ENCODE measurements at regions not wholly inside any gene's neighbourhood (a gene's known extent, or its start where the extent isn't known, plus 50 kb on each side); places are given as distances from the start of the nearest gene placed in this dataset.

- Histone ChIP-seq H3K4me3 (ENCODE audit: insufficient read length, low read depth) (no peak overlapping the region), H3K9me3 (ENCODE audit: insufficient read depth, low read length) (no peaks in the 10 kb centered on the region), H3K4me1 (ENCODE audit: insufficient read depth, insufficient read length) (no peaks in the 10 kb centered on the region), H3K9ac (ENCODE audit: insufficient read length, low read depth) (no peak overlapping the region), H3K27me3 (ENCODE audit: insufficient read depth, insufficient read length) (no peaks in the 10 kb centered on the region), H3K36me3 (ENCODE audit: insufficient read depth, insufficient read length, low read length) (no peaks in the 10 kb centered on the region)
- no peak for TF ChIP-seq YY1 (IDR thresholded peaks at IDR 0.05; ENCODE audit: insufficient read depth, insufficient read length)
- TF ChIP-seq SUZ12 (IDR thresholded peaks at IDR 0.05; ENCODE audit: extremely low read depth, insufficient read depth, insufficient read length) = no peak
- TF ChIP-seq ZNF274 (IDR thresholded peaks at IDR 0.05; ENCODE audit: low read depth, low read length) = no peak
- DNase-seq (ENCODE audit: low read depth, low spot score) = no peak
These were observed 1111.4 kb downstream of the CDH18 start for GRCh38 chr5:18876565-18876964.

- no peaks in the 10 kb centered on the region for H3K36me3 ChIP-seq (ENCODE audit: insufficient read depth, insufficient read length, low read length)
- no peak overlapping the region for H3K4me3 ChIP-seq (ENCODE audit: insufficient read length, low read depth)
- H3K9ac ChIP-seq (ENCODE audit: insufficient read length, low read depth) = no peak overlapping the region
- TF ChIP-seq ZNF274 (IDR thresholded peaks at IDR 0.05; ENCODE audit: low read depth, low read length) (no peak), SUZ12 (IDR thresholded peaks at IDR 0.05; ENCODE audit: extremely low read depth, insufficient read depth, insufficient read length) (no peak)
- no peaks in the 10 kb centered on the region for H3K27me3 ChIP-seq (ENCODE audit: insufficient read depth, insufficient read length)
- no peaks in the 10 kb centered on the region for H3K9me3 ChIP-seq (ENCODE audit: insufficient read depth, low read length)
- no peak for DNase-seq (ENCODE audit: low read depth, low spot score)
- no peaks in the 10 kb centered on the region for H3K4me1 ChIP-seq (ENCODE audit: insufficient read depth, insufficient read length)
These were observed 1106.4 kb downstream of the CDH18 start for GRCh38 chr5:18881615-18882014.

DNA sequence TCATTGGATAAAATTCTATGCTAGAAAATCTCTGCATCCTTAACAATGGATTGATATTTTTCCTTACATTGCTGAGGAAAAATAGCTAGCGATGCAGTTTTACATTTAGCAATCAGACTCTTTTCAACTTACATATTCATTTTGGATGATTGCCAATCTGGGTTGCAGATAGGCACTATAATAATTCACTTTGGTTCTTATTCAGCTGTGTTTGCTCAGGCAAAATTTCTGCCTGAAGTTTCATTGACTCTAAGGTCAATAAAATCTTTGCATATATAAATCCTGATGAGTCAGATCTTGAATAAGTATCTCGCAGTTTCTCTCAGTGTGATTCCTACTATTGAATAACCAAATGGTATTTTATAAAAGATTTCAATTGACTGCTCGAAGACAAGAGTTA, 1105.8 kb downstream of the CDH18 start:
- Histone ChIP-seq H3K9me3 (ENCODE audit: insufficient read depth, low read length) (no peaks in the 10 kb centered on the region), H3K36me3 (ENCODE audit: insufficient read depth, insufficient read length, low read length) (no peaks in the 10 kb centered on the region), H3K27me3 (ENCODE audit: insufficient read depth, insufficient read length) (no peaks in the 10 kb centered on the region), H3K9ac (ENCODE audit: insufficient read length, low read depth) (no peak overlapping the region), H3K4me3 (ENCODE audit: insufficient read length, low read depth) (no peak overlapping the region), H3K4me1 (ENCODE audit: insufficient read depth, insufficient read length) (no peaks in the 10 kb centered on the region)
- no peak for TF ChIP-seq ZNF274 (IDR thresholded peaks at IDR 0.05; ENCODE audit: low read depth, low read length)
- no peak for TF ChIP-seq SUZ12 (IDR thresholded peaks at IDR 0.05; ENCODE audit: extremely low read depth, insufficient read depth, insufficient read length)
- TF ChIP-seq YY1 (IDR thresholded peaks at IDR 0.05; ENCODE audit: insufficient read depth, insufficient read length) = no peak
- DNase-seq (ENCODE audit: low read depth, low spot score) = no peak

DNA sequence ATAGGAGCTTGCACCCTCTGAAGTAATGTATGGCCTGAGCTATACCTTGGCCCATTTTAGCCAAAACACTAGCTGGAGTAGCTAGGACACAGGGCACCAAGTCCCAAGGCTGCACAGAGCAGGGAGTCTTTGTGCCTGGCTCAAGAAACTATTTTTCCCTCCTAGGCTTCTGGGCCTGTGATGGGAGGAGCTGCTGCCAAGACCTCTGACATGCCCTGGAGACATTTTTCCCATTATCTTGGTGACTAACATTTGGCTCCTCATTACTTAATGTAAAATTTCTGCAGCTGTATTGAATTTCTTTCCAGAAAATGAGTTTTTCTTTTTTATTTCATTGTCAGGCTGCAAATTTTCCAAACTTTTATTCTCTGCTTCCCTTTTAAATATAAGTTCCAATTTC, 1099.2 kb downstream of the CDH18 start:
- Histone ChIP-seq H3K9ac (ENCODE audit: insufficient read length, low read depth) (no peak overlapping the region), H3K36me3 (ENCODE audit: insufficient read depth, insufficient read length, low read length) (no peaks in the 10 kb centered on the region), H3K9me3 (ENCODE audit: insufficient read depth, low read length) (no peaks in the 10 kb centered on the region), H3K4me1 (ENCODE audit: insufficient read depth, insufficient read length) (no peaks in the 10 kb centered on the region), H3K27me3 (ENCODE audit: insufficient read depth, insufficient read length) (no peaks in the 10 kb centered on the region), H3K4me3 (ENCODE audit: insufficient read length, low read depth) (no peak overlapping the region)
- DNase-seq (ENCODE audit: low read depth, low spot score) = no peak
- TF ChIP-seq SUZ12 (IDR thresholded peaks at IDR 0.05; ENCODE audit: extremely low read depth, insufficient read depth, insufficient read length) (no peak), YY1 (IDR thresholded peaks at IDR 0.05; ENCODE audit: insufficient read depth, insufficient read length) (no peak), ZNF274 (IDR thresholded peaks at IDR 0.05; ENCODE audit: low read depth, low read length) (no peak)

DNA sequence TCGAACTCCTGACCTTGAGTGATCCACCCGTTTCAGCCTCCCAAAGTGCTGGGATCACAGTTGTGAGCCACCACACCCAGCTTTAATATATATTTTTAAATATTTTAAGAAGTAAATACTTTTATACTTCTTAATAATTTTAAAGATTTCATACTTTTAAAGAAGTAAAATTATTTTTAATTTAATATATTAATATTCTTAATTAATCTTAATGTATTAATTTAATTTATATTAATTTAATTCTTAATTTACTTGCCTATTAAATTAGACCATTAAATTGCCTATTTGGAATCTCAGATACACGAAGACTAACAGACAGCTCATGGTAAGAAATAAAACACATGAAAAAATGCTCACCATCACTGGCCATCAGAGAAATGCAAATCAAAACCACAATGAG, 1087.4 kb downstream of the CDH18 start:
- Histone ChIP-seq H3K9ac (ENCODE audit: insufficient read length, low read depth) (no peak overlapping the region), H3K4me3 (ENCODE audit: insufficient read length, low read depth) (no peak overlapping the region), H3K27me3 (ENCODE audit: insufficient read depth, insufficient read length) (no peaks in the 10 kb centered on the region), H3K36me3 (ENCODE audit: insufficient read depth, insufficient read length, low read length) (no peaks in the 10 kb centered on the region), H3K4me1 (ENCODE audit: insufficient read depth, insufficient read length) (no peaks in the 10 kb centered on the region), H3K9me3 (ENCODE audit: insufficient read depth, low read length) (no peaks in the 10 kb centered on the region)
- DNase-seq (ENCODE audit: low read depth, low spot score) = no peak
- TF ChIP-seq ZNF274 (IDR thresholded peaks at IDR 0.05; ENCODE audit: low read depth, low read length) = no peak
- no peak for TF ChIP-seq YY1 (IDR thresholded peaks at IDR 0.05; ENCODE audit: insufficient read depth, insufficient read length)
- no peak for TF ChIP-seq SUZ12 (IDR thresholded peaks at IDR 0.05; ENCODE audit: extremely low read depth, insufficient read depth, insufficient read length)

- Histone ChIP-seq H3K9ac (ENCODE audit: insufficient read length, low read depth) (no peak overlapping the region), H3K4me1 (ENCODE audit: insufficient read depth, insufficient read length) (no peaks in the 10 kb centered on the region), H3K4me3 (ENCODE audit: insufficient read length, low read depth) (no peak overlapping the region), H3K9me3 (ENCODE audit: insufficient read depth, low read length) (no peaks in the 10 kb centered on the region), H3K27me3 (ENCODE audit: insufficient read depth, insufficient read length) (no peaks in the 10 kb centered on the region), H3K36me3 (ENCODE audit: insufficient read depth, insufficient read length, low read length) (no peaks in the 10 kb centered on the region)
- no peak for TF ChIP-seq ZNF274 (IDR thresholded peaks at IDR 0.05; ENCODE audit: low read depth, low read length)
- no peak for TF ChIP-seq YY1 (IDR thresholded peaks at IDR 0.05; ENCODE audit: insufficient read depth, insufficient read length)
- TF ChIP-seq SUZ12 (IDR thresholded peaks at IDR 0.05; ENCODE audit: extremely low read depth, insufficient read depth, insufficient read length) = no peak
- no peak for DNase-seq (ENCODE audit: low read depth, low spot score)
These were observed 1067.0 kb downstream of the CDH18 start for GRCh38 chr5:18920966-18921365.

GRCh38 chr5:18932081-18932480, 1055.9 kb downstream of the CDH18 start:
- Histone ChIP-seq H3K9me3 (ENCODE audit: insufficient read depth, low read length) (no peaks in the 10 kb centered on the region), H3K4me1 (ENCODE audit: insufficient read depth, insufficient read length) (no peaks in the 10 kb centered on the region), H3K36me3 (ENCODE audit: insufficient read depth, insufficient read length, low read length) (no peaks in the 10 kb centered on the region), H3K27me3 (ENCODE audit: insufficient read depth, insufficient read length) (no peaks in the 10 kb centered on the region), H3K4me3 (ENCODE audit: insufficient read length, low read depth) (no peak overlapping the region), H3K9ac (ENCODE audit: insufficient read length, low read depth) (no peak overlapping the region)
- DNase-seq (ENCODE audit: low read depth, low spot score) = no peak
- TF ChIP-seq SUZ12 (IDR thresholded peaks at IDR 0.05; ENCODE audit: extremely low read depth, insufficient read depth, insufficient read length) = no peak

DNA sequence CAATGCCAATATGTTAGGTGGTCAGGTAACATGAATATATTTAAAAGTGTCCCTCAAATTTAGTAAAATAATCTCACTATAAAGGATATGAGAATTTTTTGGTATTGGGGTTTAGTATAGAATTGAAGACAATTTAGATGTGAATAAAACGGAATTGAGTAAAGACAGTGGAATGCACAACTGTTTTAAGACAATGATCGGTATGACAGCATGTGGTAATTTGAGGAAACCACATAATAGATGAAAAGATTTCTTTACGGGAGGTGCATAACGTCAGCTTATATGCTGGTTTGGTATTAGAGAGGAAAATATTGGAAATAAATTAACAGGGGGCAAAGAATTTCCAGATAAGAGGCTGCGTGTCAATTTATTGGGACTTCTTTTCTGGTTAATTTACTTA, 1043.2 kb downstream of the CDH18 start:
- TF ChIP-seq SUZ12 (IDR thresholded peaks at IDR 0.05; ENCODE audit: extremely low read depth, insufficient read depth, insufficient read length) (no peak), ZNF274 (IDR thresholded peaks at IDR 0.05; ENCODE audit: low read depth, low read length) (no peak), YY1 (IDR thresholded peaks at IDR 0.05; ENCODE audit: insufficient read depth, insufficient read length) (no peak)
- Histone ChIP-seq H3K27me3 (ENCODE audit: insufficient read depth, insufficient read length) (no peaks in the 10 kb centered on the region), H3K36me3 (ENCODE audit: insufficient read depth, insufficient read length, low read length) (no peaks in the 10 kb centered on the region), H3K9me3 (ENCODE audit: insufficient read depth, low read length) (no peaks in the 10 kb centered on the region), H3K9ac (ENCODE audit: insufficient read length, low read depth) (no peak overlapping the region), H3K4me3 (ENCODE audit: insufficient read length, low read depth) (no peak overlapping the region), H3K4me1 (ENCODE audit: insufficient read depth, insufficient read length) (no peaks in the 10 kb centered on the region)
- no peak for DNase-seq (ENCODE audit: low read depth, low spot score)

Data from NT2/D1 (cell line).